Brain pericyte (primary cell): ENCODE measurements at regions not wholly inside any gene's neighbourhood (a gene's known extent, or its start where the extent isn't known, plus 50 kb on each side); places are given as distances from the start of the nearest gene placed in this dataset.

Experiments used
- DNase-seq: peaks from one replicate; pipeline ENCODE4 v3.0.0-alpha.2; 2012; ENCODE audit warnings: low read depth, low spot score

GRCh38 chr11:115706626-115707135 is 202.5 kb upstream of the CADM1 start:
- no peak for DNase-seq

GRCh38 chr11:115705200-115705599 is 201.0 kb upstream of the CADM1 start:
- no peak for DNase-seq

GRCh38 chr11:115700981-115701875 is 197.0 kb upstream of the CADM1 start:
- DNase-seq, result no peak

GRCh38 chr11:115700496-115700895 is 196.3 kb upstream of the CADM1 start:
- DNase-seq, result no peak

- DNase-seq, result no peak
These were observed 195.5 kb upstream of the CADM1 start for GRCh38 chr11:115699733-115700132.

GRCh38 chr11:115699326-115699725 is 195.1 kb upstream of the CADM1 start:
- DNase-seq, result no peak

- DNase-seq, result no peak
These were observed 194.0 kb upstream of the CADM1 start for GRCh38 chr11:115698243-115698642.

GRCh38 chr11:115696563-115696962 is 192.3 kb upstream of the CADM1 start:
- DNase-seq, result no peak

GRCh38 chr11:115695677-115696364 is 191.6 kb upstream of the CADM1 start:
- no peak for DNase-seq

- no peak for DNase-seq
These were observed 188.8 kb upstream of the CADM1 start for GRCh38 chr11:115693002-115693401.

- no peak for DNase-seq
These were observed 186.8 kb upstream of the CADM1 start for GRCh38 chr11:115691030-115691429.

GRCh38 chr11:115687934-115688333 is 183.7 kb upstream of the CADM1 start:
- no peak for DNase-seq

- no peak for DNase-seq
These were observed 180.5 kb upstream of the CADM1 start for GRCh38 chr11:115684699-115685098.

- DNase-seq, result no peak
These were observed 179.9 kb upstream of the CADM1 start for GRCh38 chr11:115684135-115684534.

- no peak for DNase-seq
These were observed 178.7 kb upstream of the CADM1 start for GRCh38 chr11:115682888-115683287.

- no peak for DNase-seq
These were observed 177.9 kb upstream of the CADM1 start for GRCh38 chr11:115682101-115682500.

- no peak for DNase-seq
These were observed 175.7 kb upstream of the CADM1 start for GRCh38 chr11:115679945-115680344.

- DNase-seq, result no peak
These were observed 174.7 kb upstream of the CADM1 start for GRCh38 chr11:115678942-115679341.

- no peak for DNase-seq
These were observed 173.0 kb upstream of the CADM1 start for GRCh38 chr11:115677190-115677589.

GRCh38 chr11:115676768-115677167 is 172.6 kb upstream of the CADM1 start:
- no peak for DNase-seq

- no peak for DNase-seq
These were observed 172.0 kb upstream of the CADM1 start for GRCh38 chr11:115676206-115676605.

GRCh38 chr11:115674937-115675544 is 170.8 kb upstream of the CADM1 start:
- DNase-seq, result no peak
